ENCODE measurements at regions not wholly inside any gene's neighbourhood (a gene's known extent, or its start where the extent isn't known, plus 50 kb on each side); places are given as distances from the start of the nearest gene placed in this dataset.
"Not testable (repeated sequence)": the region's sequence is repeated elsewhere in the genome, so short reads cannot be mapped to it uniquely, and the experiment has no call there.

DNA sequence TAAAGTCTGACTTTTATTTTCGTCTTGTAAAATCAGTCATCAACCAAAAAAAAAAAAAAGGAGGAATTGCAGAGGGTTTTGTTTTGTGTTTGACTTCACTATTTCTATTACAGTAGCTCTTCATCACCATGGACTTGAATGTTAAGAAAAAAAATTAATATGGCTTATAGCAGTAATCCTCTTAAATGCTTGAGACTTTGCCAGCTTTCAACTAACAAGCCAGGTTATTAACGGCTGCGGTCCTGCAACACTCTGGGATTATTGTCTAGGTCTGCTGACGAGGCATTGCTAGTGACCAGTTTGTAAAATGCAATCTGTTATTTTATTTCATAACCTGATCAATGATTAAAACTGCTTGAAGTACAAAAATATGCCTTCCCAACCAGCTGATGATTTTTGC is 647.2 kb upstream of the KLHL1 start:
- DNase-seq = no peak

DNA sequence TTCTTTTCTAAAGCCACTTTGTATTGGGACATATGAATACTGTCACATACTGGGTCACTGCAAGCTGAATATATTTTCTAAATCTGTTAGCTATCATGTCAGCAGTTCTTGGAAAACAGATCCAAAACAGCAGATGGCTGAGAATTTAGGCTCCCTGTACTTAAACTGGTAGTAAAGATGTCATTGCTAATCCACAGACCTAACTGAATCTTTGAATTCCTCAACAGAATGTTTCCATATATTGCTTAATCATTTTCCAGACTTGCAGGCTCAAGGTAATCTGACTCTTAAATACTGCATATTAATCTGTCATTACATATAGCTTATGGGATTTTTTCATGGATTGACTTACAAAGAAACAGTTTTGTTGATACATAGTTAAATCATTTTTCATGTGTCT is 639.0 kb upstream of the KLHL1 start:
- no peak for DNase-seq

GRCh38 chr13:70746469-70746868 is 638.2 kb upstream of the KLHL1 start:
- DNase-seq = not testable (repeated sequence)

- DNase-seq = no peak
Observed at GRCh38 chr13:70736622-70737317, 628.5 kb upstream of the KLHL1 start.

DNA sequence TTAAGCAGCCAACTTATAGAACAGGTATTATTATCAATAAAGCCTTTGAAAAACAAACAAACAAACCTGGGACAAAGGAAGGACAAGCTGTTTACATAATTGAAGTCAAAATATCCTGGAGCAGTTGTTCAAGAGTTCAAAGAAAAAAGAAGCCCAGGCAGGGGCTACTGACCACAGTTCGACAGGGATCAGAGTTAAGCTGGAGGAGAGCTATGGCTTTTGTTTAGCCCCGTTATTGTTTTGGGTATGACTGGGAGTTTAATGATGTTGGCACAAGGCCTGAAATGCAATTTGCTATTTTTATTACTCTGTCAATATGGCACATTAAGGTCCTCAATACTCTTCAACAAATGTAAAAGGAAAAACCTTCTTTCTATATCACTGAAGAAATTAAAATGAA is 624.4 kb upstream of the KLHL1 start:
- no peak for DNase-seq

GRCh38 chr13:70729369-70729768 is 621.1 kb upstream of the KLHL1 start:
- DNase-seq = no peak

- DNase-seq = no peak
Observed at GRCh38 chr13:70723732-70724131, 615.5 kb upstream of the KLHL1 start.

DNA sequence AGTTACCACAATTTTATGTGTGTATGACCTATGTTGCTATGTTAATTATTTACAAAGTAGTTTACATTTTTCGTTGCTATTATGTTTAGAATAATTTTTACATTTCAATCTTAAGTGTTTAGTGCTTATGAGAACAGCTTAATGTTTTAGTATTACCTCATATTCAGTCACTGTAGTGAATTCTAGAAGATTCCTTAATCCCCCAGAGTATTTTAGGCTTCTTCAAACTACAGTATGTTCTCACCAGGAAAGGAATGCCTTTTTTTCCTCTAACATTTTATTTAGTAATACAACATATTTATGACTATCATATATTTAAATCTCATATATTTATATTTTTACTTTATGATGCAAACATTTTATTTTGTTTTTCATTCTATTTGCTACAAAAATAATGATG is 612.1 kb upstream of the KLHL1 start:
- DNase-seq = no peak

DNA sequence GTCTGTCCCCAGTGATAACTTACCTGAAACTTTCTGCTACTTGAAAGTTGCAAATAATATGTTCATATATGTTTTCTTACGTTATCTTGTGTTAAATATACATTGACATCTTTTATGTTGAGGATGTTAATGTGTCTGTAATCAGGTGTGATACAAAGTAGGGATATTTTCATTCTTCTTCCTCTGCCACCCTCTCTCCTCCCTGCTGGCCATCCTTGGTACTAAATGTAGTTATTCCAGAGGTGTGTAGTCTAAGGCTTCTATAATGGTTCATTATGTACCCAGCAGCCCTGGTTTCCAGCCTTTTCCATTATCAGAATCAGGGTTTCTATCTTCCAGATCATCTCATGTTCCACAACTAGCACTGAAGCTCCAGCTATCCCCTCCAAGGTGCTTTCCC is 606.7 kb upstream of the KLHL1 start:
- no peak for DNase-seq

DNA sequence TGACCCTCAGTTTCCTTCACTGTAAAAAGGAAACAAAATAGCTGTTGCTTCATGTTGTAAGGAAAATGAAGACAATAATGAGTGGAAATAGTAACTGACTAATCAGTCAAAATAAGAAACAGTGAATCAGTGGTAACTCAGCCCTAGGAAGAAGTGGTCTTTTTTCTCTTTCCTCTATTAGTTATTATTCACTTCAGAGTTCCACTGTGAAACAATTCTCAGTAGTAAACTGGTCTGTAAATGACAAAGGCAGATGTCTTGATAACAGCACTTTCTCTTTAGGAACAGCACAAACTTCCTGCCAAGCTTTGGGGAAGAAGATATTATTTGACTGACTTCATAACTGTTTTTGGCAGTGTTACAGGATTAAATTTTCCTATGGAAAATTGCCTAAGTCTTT is 600.5 kb upstream of the KLHL1 start:
- DNase-seq = no peak

GRCh38 chr13:70703755-70704154 is 595.5 kb upstream of the KLHL1 start:
- no peak for DNase-seq

- no peak for DNase-seq
Observed at GRCh38 chr13:70694996-70695715, 586.9 kb upstream of the KLHL1 start.

DNA sequence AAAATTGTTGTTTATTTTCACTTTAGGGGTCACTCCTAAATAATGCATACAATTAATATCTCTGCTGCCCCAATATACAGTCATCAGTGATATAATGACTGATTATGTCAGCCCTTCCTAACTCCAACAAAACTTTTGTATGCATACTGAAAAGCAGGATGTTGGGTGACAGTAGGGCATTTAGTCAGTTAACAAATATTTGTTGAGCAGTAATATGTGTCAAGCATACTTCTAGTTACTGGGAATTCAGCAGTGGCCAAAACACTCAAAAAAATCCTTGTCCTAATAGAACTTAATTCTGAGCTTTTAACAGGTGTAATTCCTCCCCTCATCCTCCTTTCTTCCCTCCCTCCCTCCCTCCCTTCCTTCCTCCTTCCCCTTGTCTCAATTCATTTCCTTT is 560.7 kb upstream of the KLHL1 start:
- no peak for DNase-seq

DNA sequence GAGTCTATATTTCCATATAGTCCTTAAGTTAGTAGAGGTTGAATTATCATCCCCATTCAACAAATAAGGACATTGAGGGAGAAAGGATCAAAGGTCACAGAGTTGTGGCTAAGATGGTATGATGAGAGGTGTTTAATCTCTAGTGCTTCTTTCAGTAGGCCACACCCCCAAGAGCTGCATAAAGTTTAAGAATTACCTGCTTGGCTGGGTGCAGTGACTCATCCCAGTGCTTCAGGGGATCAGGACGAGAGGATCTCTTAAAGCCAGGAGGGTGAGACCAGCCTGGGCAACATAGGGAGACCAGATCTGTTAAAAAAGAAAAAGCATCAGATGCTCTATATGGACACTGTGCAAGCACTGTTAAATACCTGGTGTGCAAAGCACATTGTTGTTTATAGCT is 560.0 kb upstream of the KLHL1 start:
- no peak for DNase-seq

DNA sequence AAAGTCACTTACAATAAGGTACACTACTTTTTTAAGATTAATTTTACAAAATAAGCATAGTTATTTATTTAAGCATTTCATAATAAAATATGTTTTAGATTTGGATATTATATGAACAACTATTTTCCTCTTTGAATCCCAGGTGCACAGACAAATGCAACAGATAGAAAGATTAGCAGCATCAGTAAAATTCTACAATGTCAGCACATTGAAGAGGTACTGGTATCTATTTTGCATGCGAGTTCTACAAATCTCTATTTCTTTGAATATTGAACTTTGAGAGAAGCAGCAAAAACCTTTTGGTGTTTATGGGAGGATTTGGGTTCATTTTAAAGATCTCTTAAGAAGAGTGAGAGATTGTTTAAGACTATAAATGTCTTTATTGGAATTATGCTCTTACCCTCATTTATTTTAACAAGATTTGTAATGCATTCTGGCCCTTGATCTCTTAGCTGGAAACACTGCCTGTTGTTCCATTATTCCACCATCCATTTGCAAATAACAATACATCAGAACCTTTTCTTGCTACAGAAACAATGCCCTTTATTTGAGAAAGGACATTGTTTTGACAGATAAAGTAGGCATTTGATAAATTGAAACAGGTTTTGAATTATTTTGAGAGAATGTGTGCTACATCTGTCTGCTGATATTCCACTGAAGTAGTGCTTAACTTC is 558.8 kb upstream of the KLHL1 start:
- no peak for DNase-seq

GRCh38 chr13:70662231-70662940 is 554.1 kb upstream of the KLHL1 start:
- no peak for DNase-seq

DNA sequence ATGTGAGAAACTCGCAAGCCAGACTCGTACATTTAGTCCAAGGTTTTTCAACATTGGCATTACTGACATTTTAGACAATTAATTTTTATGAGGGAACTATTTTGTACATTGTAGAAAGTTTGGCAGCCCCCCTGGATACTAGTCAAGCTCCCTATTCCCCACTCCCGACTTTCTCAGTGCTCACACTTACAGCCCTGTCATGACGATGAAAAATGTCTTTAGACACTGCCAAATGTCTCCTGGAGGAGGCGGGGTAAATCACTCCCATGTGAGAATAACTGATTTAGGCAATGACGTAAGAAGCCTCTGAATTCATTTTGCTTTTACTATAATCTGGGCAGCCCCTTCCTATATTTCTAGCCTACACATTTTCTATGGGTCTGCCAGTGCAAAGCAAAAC is 535.8 kb upstream of the KLHL1 start:
- no peak for DNase-seq

- no peak for DNase-seq
Observed at GRCh38 chr13:70634893-70635292, 526.6 kb upstream of the KLHL1 start.

DNA sequence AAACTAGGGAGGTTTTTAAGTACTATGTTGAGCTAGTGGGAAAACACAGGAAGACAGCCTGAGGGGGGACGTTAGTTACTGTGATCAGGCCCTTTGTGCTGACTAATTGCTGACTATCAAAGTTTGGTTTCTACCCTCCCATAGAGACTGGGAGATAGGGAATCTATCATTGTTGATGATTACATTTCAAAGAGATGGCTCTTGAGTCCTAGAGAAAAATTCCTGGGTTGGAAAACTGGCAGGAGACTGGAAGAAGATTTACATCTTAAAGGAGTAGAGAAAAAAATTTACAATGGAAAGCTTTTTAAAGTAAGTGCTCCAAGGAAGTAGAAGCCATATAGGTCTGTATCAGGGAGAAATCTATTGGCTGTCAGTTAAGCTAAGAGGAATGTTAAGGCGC is 522.0 kb upstream of the KLHL1 start:
- DNase-seq = no peak

- DNase-seq = no peak
Observed at GRCh38 chr13:70623239-70623638, 515.0 kb upstream of the KLHL1 start.

GRCh38 chr13:70622796-70623195 is 514.5 kb upstream of the KLHL1 start:
- DNase-seq = no peak

DNA sequence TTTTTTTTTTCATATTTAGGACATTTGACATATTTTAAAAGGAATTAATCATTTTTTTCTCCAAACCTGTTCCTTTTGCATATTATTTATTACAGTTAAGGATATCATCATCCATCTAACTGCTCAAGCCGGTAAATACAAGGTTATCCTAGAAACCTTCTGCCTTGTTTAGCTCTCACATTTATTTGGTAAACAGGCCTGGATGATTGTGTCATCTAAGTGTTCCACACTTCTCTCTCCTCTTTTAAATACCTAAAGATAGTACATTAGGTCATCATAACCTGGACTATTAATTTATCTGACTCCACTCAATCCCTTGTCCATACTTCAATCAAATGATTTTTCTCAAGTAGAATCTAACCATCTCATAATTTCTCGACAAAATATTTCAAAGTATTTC is 511.7 kb upstream of the KLHL1 start:
- DNase-seq = no peak

GRCh38 chr13:70616847-70617246 is 508.6 kb upstream of the KLHL1 start:
- DNase-seq = no peak

GRCh38 chr13:70613295-70613694 is 505.0 kb upstream of the KLHL1 start:
- DNase-seq = no peak
